ENCODE measurements at regions not wholly inside any gene's neighbourhood (a gene's known extent, or its start where the extent isn't known, plus 50 kb on each side); places are given as distances from the start of the nearest gene placed in this dataset.
A peak's percentile ranks its signal among the peaks of the same experiment; 100 is the strongest.

DNA sequence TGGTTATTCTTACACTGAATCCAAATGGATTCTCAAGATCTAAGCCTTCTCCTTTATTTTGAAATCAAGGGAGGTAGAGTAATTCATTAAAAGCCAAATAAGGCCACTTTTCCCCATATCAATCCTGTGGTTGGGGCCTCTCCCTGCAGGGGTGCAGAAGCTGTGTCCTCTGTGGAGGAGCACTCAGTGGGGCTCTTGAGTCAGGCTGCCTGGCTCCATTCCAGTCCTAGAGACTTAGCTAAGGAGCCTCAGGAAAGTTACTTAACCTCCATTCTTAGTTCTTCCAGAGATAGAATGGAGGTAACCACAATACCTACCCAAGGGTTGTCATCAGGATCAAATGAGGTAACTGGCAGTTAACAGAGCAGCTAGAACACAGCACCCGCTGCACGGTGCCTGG, 564.3 kb downstream of the CMPK2 start:
- no peak for DNase-seq

GRCh38 chr2:6308986-6309385, 556.7 kb downstream of the CMPK2 start:
- no peak for DNase-seq

DNA sequence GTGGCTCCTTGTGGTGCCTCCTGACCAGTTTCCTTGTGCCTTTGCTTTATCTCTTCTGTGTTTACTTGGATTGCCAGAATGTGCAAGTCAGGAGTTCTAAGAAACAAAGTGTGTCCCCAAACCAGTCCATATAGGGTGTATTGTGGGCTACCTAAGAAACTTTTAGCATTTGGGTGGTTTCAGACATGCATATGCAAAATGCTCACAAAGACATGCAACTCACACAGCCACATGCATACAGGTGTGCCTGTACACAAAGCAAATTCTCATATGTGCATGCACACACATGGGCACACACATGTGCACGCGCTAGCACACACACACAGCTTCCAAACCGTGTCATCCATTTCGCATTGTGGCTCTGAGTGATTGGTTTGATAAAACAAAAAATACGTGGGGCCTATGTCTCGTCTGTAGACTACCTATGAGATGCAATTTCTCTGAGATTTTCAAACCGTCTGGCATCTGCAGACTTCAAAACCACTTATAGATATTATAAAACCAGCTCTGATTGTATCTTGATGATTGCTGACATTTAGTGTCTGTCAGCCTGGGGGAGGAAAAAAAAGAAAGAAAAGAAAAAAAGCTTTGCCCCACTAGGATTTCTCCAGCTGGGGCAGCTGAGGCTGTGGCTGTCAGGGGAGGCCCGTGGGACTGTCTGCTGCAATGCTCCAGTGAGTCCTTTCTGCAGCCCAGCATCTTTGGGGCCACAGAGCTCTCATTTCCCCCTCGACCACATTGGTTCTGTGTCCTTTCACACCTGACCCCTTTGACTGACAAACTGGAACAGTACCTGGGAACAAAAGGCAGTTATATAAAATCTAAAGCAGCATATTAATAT, 556.1 kb downstream of the CMPK2 start:
- peak; percentile 9 for DNase-seq

DNA sequence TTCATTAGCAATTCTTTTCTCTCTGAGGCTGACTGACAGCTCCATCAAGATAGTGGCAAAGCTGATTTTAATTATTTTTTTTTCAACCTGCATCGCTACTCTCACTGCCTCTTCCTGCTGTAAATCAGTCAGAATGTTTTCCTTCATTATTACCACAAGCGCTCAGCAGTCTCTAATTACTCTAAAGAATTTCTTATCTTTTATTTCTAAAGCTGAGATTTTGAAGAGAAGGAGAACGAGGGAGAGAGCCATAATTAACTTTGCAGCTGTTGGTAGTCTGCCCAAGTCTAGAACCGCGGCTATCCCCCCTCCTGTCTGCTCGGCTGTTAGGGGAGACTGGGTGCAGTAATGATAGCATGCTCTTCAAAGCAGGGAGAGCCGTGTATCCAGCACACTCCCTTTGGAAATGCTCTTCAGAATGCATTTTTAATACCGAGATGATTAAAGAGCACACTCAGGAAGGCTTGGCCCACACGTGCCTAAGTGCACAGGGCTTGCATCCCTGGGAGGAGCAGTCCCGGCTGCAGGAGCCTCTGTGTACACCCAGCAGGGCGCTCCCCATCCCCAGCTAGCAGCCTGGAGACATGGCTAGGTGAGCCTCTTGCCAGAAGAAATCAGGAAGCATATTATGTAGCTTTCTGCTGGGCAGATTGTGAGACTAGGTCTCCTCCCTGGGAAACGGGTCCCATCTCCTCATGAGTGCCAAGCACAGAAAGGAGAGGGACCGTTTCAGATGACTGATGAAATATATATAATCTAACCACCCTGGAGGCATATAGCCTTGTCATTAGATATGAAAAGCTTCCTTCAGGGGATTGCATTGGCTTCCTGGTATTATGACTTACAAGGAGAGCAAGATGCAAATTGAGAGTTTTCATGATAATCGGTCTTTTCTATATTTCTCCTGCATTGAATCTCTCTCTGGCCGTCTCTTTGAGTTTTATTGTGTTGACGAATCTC, 555.2 kb downstream of the CMPK2 start:
- DNase-seq = peak; percentile 71

DNA sequence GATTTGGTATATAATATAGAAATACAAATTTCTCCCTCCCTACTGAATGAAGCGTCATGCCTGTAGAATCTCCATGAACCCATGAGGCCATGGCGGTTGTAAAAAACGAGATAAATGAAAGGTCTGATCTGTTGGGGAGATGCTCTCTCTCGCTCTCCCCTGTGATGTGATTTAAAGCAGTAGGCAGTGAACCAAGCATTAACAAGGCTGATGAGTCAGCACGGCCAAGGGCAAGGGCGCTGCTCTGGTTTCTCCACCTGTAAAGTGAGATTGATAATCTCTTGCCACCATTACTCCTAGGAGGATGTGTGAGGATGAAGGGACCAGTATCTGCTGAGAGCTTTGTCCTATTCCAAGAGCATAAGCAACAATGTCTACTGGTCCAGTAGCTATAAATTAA, 553.3 kb downstream of the CMPK2 start:
- peak; percentile 1 for DNase-seq

DNA sequence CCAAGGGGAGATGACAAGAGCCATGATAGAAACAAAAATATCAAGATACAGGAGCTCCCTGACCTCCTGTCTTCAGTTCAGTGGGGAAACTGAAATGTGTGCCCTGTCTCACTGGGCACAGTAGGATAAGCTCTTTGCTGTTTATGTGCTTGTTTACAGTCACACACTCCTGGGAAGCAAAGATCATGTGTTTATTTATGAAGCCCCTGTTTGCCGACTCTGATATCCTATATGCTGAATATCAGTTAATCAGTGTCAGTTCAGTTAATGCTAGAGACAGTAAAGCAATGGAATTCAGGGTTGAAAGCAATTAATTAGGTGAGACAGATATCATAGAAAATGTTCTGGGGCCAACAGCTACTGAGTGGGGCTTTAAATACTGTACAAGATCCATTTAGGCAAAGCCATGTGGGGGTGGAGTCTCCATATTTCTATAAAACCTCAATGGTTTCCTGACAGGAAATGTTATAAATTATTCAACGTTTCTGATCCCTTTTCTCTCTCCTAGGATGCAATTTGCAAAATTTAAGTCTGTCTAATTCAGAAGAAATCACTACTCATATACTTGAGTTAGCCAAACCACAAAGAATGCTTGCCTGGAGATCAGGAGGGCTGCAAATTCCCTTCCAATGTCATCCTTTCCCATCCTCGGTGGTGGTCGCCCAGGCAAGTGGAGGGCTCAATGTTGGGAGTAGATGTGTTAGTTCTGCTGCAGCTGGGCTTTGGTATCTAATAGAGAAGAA, 551.3 kb downstream of the CMPK2 start:
- no peak for DNase-seq

DNA sequence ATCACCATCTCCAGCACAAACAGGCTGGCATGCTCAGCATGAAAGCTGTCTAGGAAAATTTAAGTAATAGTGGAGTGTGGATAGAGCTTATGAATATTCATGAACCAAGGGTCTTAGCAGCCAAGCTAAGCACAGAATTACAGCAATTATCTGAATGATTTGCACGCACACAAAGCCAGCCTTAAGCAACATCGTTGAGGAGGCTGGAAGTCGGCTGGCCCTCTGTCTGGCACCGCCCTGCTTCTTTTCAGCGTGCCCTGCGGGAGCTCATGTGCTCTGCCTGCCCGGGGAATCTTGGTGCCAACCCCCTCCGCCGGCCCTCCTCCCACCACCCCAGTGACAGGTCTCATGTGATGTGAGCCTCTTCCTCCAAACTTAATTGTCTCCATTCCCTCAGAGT, 540.1 kb downstream of the CMPK2 start:
- DNase-seq = peak; percentile 91

GRCh38 chr2:6326958-6327357, 538.7 kb downstream of the CMPK2 start:
- DNase-seq = no peak

- no peak for DNase-seq
These were observed 528.8 kb downstream of the CMPK2 start for GRCh38 chr2:6336752-6337471.

DNA sequence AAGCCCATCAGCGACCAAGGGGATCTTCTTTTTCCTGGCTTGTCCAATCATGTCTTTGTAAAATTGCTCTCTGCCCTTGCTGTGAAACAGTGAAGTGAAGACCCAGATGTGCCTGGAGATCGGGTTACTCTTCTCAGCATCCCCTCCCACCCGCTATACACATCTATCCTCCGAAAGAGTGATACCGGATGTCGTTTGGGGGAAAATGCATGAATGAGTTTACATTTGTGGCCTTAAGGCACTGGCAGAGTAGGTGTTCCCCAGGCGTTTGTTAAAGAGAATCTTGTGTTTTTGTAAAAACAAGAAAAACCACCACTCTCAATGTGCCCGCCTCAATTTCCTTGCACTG, 528.3 kb downstream of the CMPK2 start:
- no peak for DNase-seq

DNA sequence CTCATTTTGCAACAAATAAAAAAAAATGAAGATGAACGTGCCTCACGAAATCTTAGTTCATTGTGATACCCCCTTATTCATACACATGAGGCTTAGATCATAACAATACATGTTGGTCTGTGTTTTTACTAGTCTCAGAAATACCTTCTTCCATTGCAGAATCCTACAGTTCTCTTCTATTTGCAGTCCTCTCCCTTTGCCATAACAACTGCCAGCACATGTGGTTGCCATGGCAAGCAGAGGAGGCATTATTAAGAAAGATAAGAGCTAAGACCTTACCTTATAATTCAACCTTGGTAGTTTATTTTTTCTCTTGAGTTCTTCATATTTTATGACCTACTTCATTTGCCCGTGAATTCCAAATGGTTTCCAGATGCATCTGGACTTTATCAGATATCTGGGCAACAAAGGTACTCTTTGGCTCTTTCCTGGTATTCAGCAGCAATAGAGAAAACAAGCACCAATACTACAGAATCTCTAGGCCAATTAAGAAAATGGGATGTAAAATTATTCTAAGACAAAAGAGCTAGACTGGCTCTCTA, 524.0 kb downstream of the CMPK2 start:
- no peak for DNase-seq

DNA sequence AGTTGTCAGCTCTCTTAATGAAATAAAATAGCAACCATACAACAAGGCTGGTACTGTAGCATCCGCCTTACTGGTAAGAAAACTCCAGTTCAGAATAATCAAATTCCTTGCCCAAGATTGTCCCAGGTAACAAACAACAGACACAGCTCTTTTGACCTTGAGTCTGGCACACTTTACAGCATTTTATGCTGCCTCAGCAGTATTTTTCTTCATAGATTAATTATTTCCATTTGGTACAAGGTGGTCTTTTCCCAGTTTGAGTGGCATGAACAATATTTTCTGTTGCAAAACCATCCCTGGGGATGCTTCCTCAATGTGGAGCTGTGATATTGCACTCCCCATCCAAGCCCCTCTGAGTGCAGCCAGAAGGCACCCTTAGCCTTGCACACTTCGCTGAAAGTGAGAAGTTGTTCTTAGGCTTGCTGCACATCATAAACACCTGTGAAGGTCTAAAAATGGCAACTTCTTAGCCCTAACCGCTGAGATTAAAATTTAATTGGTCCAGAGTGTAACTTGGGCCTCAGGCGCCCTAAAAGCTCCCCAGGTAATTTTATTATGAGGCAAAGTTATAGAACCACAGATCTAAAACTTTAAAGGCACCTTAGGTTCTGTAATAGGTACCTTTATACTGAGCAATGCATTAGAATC, 523.3 kb downstream of the CMPK2 start:
- DNase-seq = no peak

- no peak for DNase-seq
These were observed 522.6 kb downstream of the CMPK2 start for GRCh38 chr2:6343076-6343475.

GRCh38 chr2:6352247-6352646, 513.5 kb downstream of the CMPK2 start:
- no peak for DNase-seq

GRCh38 chr2:6352906-6353515, 512.7 kb downstream of the CMPK2 start:
- DNase-seq = no peak

DNA sequence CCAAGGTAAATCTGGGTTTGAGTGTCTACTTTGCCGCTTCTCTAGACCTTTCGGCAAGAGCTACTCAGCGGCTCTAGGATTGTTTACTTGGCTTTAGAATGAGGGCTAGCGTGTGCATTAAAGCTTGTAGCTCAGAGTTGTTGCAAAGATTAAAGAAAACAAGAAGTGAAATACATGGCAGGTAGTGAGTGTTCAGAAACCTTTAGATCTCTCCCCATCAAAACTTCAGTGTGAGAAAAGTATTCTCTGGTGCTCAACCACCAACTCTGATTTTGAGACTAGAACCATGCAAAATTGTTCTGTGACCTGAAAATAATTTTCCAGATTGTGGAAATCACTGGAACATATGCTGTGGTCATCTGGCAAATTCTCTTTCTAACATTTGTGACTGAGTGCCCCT, 512.0 kb downstream of the CMPK2 start:
- no peak for DNase-seq

DNA sequence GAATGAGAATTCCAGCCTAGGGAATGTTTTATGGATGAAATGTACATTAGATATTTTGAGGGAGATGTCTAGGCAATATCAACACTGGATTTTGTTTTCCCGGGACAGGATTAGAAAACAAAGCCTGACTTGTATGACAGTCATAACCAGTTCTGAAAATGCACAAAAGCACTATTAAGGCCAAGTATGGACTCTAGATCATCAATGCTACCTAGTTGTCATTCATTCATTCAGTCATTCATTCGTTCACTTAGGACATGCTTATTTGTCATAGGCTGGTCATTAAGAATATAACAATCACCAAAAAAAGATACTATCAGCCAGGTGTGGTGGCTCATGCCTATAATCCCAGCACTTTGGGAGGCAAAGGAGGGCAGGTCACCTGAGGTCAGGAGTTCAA, 511.2 kb downstream of the CMPK2 start:
- no peak for DNase-seq

DNA sequence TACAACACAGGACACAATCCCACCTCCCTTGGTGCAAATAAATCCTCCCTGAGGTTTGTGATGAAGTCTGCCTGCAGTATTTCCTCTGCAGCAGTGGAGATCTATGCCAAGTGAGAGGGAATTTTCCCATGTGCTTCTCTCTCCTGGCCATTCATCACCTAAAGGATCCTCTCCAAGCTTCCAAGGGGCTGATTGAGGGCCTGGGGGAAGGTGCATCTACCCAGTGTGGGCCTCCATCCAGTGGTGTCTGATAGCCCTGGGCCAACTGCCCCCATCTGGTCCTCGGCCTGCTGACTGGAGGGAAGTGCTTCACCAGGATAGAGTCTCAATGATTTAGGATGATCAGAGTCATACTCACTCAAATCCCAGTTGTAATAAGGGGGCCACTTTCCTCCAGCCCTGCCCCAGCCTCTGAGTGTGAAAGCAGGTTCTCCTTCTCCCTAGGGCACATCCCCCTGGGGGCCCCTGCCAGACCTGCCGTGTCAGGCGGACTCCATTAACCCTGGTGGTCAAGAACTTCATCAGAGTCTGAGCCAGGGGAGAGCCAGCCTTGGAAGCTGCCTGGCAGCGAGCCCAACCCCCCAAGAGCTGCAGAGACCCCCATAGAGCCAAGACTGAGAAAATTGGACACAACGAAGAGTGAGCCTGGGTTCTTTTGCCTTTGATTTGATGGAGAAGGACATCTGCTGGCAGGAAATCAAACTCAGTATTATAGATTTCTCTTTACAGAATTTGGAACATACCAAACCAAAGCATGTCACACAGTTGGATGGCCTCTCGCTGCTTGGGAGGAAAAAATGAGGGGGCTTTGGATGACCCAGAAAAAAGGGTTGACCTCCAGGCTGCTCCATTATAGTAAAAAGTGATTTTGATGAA, 509.6 kb downstream of the CMPK2 start:
- DNase-seq = no peak

- no peak for DNase-seq
These were observed 507.2 kb downstream of the CMPK2 start for GRCh38 chr2:6358546-6358945.

- DNase-seq = no peak
These were observed 506.7 kb downstream of the CMPK2 start for GRCh38 chr2:6358985-6359384.
